ENCODE measurements at regions not wholly inside any gene's neighbourhood (a gene's known extent, or its start where the extent isn't known, plus 50 kb on each side); places are given as distances from the start of the nearest gene placed in this dataset.

- DNase-seq (ENCODE audit: low read depth in 2 of 2) = peak; percentile 15 to 40
- peak; percentile 26 for TF ChIP-seq CTCF (IDR thresholded peaks at IDR 0.05; ENCODE audit: low read depth, low read length)
- H3K4me3 ChIP-seq (replicated peaks in 1 of 2; ENCODE audit: low read depth in 2 of 2, low read length in 2 of 2) = no peak overlapping the region
Observed at GRCh38 chr15:37682304-37682703, 252.1 kb upstream of the TMCO5A start.

- H3K4me3 ChIP-seq (replicated peaks in 1 of 2; ENCODE audit: low read depth in 2 of 2, low read length in 2 of 2) = no peak overlapping the region
- TF ChIP-seq CTCF (IDR thresholded peaks at IDR 0.05; ENCODE audit: low read depth, low read length) = no peak
- no peak for DNase-seq (ENCODE audit: low read depth in 2 of 2)
Observed at GRCh38 chr15:37691911-37692310, 242.5 kb upstream of the TMCO5A start.

GRCh38 chr15:37693926-37694325, 240.5 kb upstream of the TMCO5A start:
- DNase-seq (ENCODE audit: low read depth in 2 of 2) = no peak
- TF ChIP-seq CTCF (IDR thresholded peaks at IDR 0.05; ENCODE audit: low read depth, low read length) = no peak

GRCh38 chr15:37695719-37696118, 238.7 kb upstream of the TMCO5A start:
- peak in 1 of 2 donors; percentile 26 for DNase-seq (ENCODE audit: low read depth in 2 of 2)

More at GRCh38 chr15:37693926-37694325, 240.5 kb upstream of the TMCO5A start:
- no peak overlapping the region for H3K4me3 ChIP-seq (replicated peaks in 1 of 2; ENCODE audit: low read depth in 2 of 2, low read length in 2 of 2)

GRCh38 chr15:37698679-37699078, 235.8 kb upstream of the TMCO5A start:
- H3K4me3 ChIP-seq (replicated peaks in 1 of 2; ENCODE audit: low read depth in 2 of 2, low read length in 2 of 2) = no peak overlapping the region
- no peak for TF ChIP-seq CTCF (IDR thresholded peaks at IDR 0.05; ENCODE audit: low read depth, low read length)
- DNase-seq (ENCODE audit: low read depth in 2 of 2) = peak in 1 of 2 donors; percentile 3

More at GRCh38 chr15:37695719-37696118, 238.7 kb upstream of the TMCO5A start:
- H3K4me3 ChIP-seq (replicated peaks in 1 of 2; ENCODE audit: low read depth in 2 of 2, low read length in 2 of 2) = no peak overlapping the region
- no peak for TF ChIP-seq CTCF (IDR thresholded peaks at IDR 0.05; ENCODE audit: low read depth, low read length)

GRCh38 chr15:37701230-37701629, 233.2 kb upstream of the TMCO5A start:
- TF ChIP-seq CTCF (IDR thresholded peaks at IDR 0.05; ENCODE audit: low read depth, low read length) = no peak
- no peak for DNase-seq (ENCODE audit: low read depth in 2 of 2)
- no peak overlapping the region for H3K4me3 ChIP-seq (replicated peaks in 1 of 2; ENCODE audit: low read depth in 2 of 2, low read length in 2 of 2)

- TF ChIP-seq CTCF (IDR thresholded peaks at IDR 0.05; ENCODE audit: low read depth, low read length) = no peak
- DNase-seq (ENCODE audit: low read depth in 2 of 2) = no peak
- no peak overlapping the region for H3K4me3 ChIP-seq (replicated peaks in 1 of 2; ENCODE audit: low read depth in 2 of 2, low read length in 2 of 2)
Observed at GRCh38 chr15:37709669-37710068, 224.8 kb upstream of the TMCO5A start.

All from cardiac fibroblast (primary cell).